ENCODE measurements at regions not wholly inside any gene's neighbourhood (a gene's known extent, or its start where the extent isn't known, plus 50 kb on each side); places are given as distances from the start of the nearest gene placed in this dataset.
"Not testable (repeated sequence)": the region's sequence is repeated elsewhere in the genome, so short reads cannot be mapped to it uniquely, and the experiment has no call there.

GRCh38 chr5:177941386-177941785, 54.7 kb downstream of the PROP1 start:
- H3K9me3 ChIP-seq; H3K36me3 ChIP-seq (replicated peaks); H3K27me3 ChIP-seq (ENCODE audit: low read depth); H3K4me1 ChIP-seq; DNase-seq (ENCODE audit: low spot score in 2 of 2); in situ Hi-C loops (cut with MboI; ENCODE audit: low sequenced_read_pairs); H3K4me3 ChIP-seq: not testable (repeated sequence)

GRCh38 chr5:177939246-177940171, 56.5 kb downstream of the PROP1 start:
- DNase-seq (ENCODE audit: low spot score in 2 of 2); H3K4me3 ChIP-seq; H3K9me3 ChIP-seq; H3K36me3 ChIP-seq (replicated peaks); H3K4me1 ChIP-seq; in situ Hi-C loops (cut with MboI; ENCODE audit: low sequenced_read_pairs); H3K27me3 ChIP-seq (ENCODE audit: low read depth): not testable (repeated sequence)

- H3K4me3 ChIP-seq; DNase-seq (ENCODE audit: low spot score in 2 of 2); in situ Hi-C loops (cut with MboI; ENCODE audit: low sequenced_read_pairs); H3K4me1 ChIP-seq; H3K27me3 ChIP-seq (ENCODE audit: low read depth); H3K36me3 ChIP-seq (replicated peaks); H3K9me3 ChIP-seq: not testable (repeated sequence)
These were observed 57.3 kb downstream of the PROP1 start for GRCh38 chr5:177938767-177939166.

GRCh38 chr5:177934233-177934632, 61.8 kb downstream of the PROP1 start:
- H3K4me3 ChIP-seq; H3K9me3 ChIP-seq; in situ Hi-C loops (cut with MboI; ENCODE audit: low sequenced_read_pairs); H3K36me3 ChIP-seq (replicated peaks); H3K4me1 ChIP-seq; DNase-seq (ENCODE audit: low spot score in 2 of 2); H3K27me3 ChIP-seq (ENCODE audit: low read depth): not testable (repeated sequence)

GRCh38 chr5:177930269-177931022, 65.6 kb downstream of the PROP1 start:
- H3K4me1 ChIP-seq; H3K9me3 ChIP-seq; H3K4me3 ChIP-seq; in situ Hi-C loops (cut with MboI; ENCODE audit: low sequenced_read_pairs); H3K36me3 ChIP-seq (replicated peaks); H3K27me3 ChIP-seq (ENCODE audit: low read depth); DNase-seq (ENCODE audit: low spot score in 2 of 2): not testable (repeated sequence)

GRCh38 chr5:177929618-177930017, 66.4 kb downstream of the PROP1 start:
- H3K9me3 ChIP-seq; H3K36me3 ChIP-seq (replicated peaks); H3K27me3 ChIP-seq (ENCODE audit: low read depth); in situ Hi-C loops (cut with MboI; ENCODE audit: low sequenced_read_pairs); H3K4me3 ChIP-seq; H3K4me1 ChIP-seq; DNase-seq (ENCODE audit: low spot score in 2 of 2): not testable (repeated sequence)

- H3K27me3 ChIP-seq (ENCODE audit: low read depth); H3K4me3 ChIP-seq; in situ Hi-C loops (cut with MboI; ENCODE audit: low sequenced_read_pairs); DNase-seq (ENCODE audit: low spot score in 2 of 2); H3K4me1 ChIP-seq; H3K36me3 ChIP-seq (replicated peaks); H3K9me3 ChIP-seq: not testable (repeated sequence)
These were observed 68.5 kb downstream of the PROP1 start for GRCh38 chr5:177927500-177927899.

GRCh38 chr5:177924577-177924976, 71.5 kb downstream of the PROP1 start:
- H3K36me3 ChIP-seq (replicated peaks); H3K9me3 ChIP-seq; H3K4me3 ChIP-seq; H3K27me3 ChIP-seq (ENCODE audit: low read depth); in situ Hi-C loops (cut with MboI; ENCODE audit: low sequenced_read_pairs); DNase-seq (ENCODE audit: low spot score in 2 of 2); H3K4me1 ChIP-seq: not testable (repeated sequence)

- in situ Hi-C loops (cut with MboI; ENCODE audit: low sequenced_read_pairs); H3K27me3 ChIP-seq (ENCODE audit: low read depth); DNase-seq (ENCODE audit: low spot score in 2 of 2); H3K9me3 ChIP-seq; H3K4me1 ChIP-seq; H3K4me3 ChIP-seq; H3K36me3 ChIP-seq (replicated peaks): not testable (repeated sequence)
These were observed 72.2 kb downstream of the PROP1 start for GRCh38 chr5:177923837-177924236.

- H3K27me3 ChIP-seq (ENCODE audit: low read depth); H3K9me3 ChIP-seq; in situ Hi-C loops (cut with MboI; ENCODE audit: low sequenced_read_pairs); H3K4me3 ChIP-seq; DNase-seq (ENCODE audit: low spot score in 2 of 2); H3K36me3 ChIP-seq (replicated peaks); H3K4me1 ChIP-seq: not testable (repeated sequence)
These were observed 72.9 kb downstream of the PROP1 start for GRCh38 chr5:177923189-177923588.

GRCh38 chr5:177909261-177909660, 86.8 kb downstream of the PROP1 start:
- in situ Hi-C loops (cut with MboI; ENCODE audit: low sequenced_read_pairs); H3K4me1 ChIP-seq; H3K4me3 ChIP-seq; H3K9me3 ChIP-seq; H3K27me3 ChIP-seq (ENCODE audit: low read depth); DNase-seq (ENCODE audit: low spot score in 2 of 2); H3K36me3 ChIP-seq (replicated peaks): not testable (repeated sequence)

- in situ Hi-C loops (cut with MboI; ENCODE audit: low sequenced_read_pairs); H3K36me3 ChIP-seq (replicated peaks); H3K4me1 ChIP-seq; H3K27me3 ChIP-seq (ENCODE audit: low read depth); H3K4me3 ChIP-seq; H3K9me3 ChIP-seq; DNase-seq (ENCODE audit: low spot score in 2 of 2): not testable (repeated sequence)
These were observed 93.2 kb downstream of the PROP1 start for GRCh38 chr5:177902806-177903205.

GRCh38 chr5:177900066-177900465, 96.0 kb downstream of the PROP1 start:
- H3K27me3 ChIP-seq (ENCODE audit: low read depth); H3K9me3 ChIP-seq; H3K4me3 ChIP-seq; H3K36me3 ChIP-seq (replicated peaks); in situ Hi-C loops (cut with MboI; ENCODE audit: low sequenced_read_pairs); DNase-seq (ENCODE audit: low spot score in 2 of 2); H3K4me1 ChIP-seq: not testable (repeated sequence)

- H3K4me1 ChIP-seq; H3K9me3 ChIP-seq; H3K4me3 ChIP-seq; H3K36me3 ChIP-seq (replicated peaks); H3K27me3 ChIP-seq (ENCODE audit: low read depth); DNase-seq (ENCODE audit: low spot score in 2 of 2): not testable (repeated sequence)
- in situ Hi-C loops (cut with MboI; ENCODE audit: low sequenced_read_pairs) = loop anchor here (25.0 kb wide), 1 partner anchor 167 kb away; no protein-coding TSS in a partner anchor
These were observed 101.2 kb downstream of the PROP1 start for GRCh38 chr5:177894681-177895453.

Data from HAP-1 (cell line).